IMR-90 (cell line): ENCODE measurements at regions not wholly inside any gene's neighbourhood (a gene's known extent, or its start where the extent isn't known, plus 50 kb on each side); places are given as distances from the start of the nearest gene placed in this dataset.

Experiments used
- ATAC-seq: fragments of 200-7000 bp; cut with Tn5 transposase; 2 replicates; pipeline ENCODE4 v1.9.1; 2020; ENCODE audit warnings: low read depth, mild to moderate bottlenecking, moderate library complexity
- BruUV-seq: library from RNA; stranded (reverse); fragments of 400-500 nt; replicated peaks from 2 replicates; lab custom pipeline; 2021; lab: Mats Ljungman, UMichigan
- CTCF ChIA-PET: fragments of 300-600 bp; formaldehyde crosslinking; extraction: SDS; loops from one replicate; lab custom pipeline; 2021; ENCODE audit warnings: antibody characterized with exemption; lab: Yijun Ruan, JAX
- POLR2A ChIA-PET: fragments of 300-600 bp; sonication (Branson Sonifier 250); formaldehyde crosslinking; loops from one replicate; lab custom pipeline; 2022; ENCODE audit warnings: antibody characterized with exemption; ENCODE audit not compliant: unreplicated experiment; lab: Charles Lee
- DNase-seq: peaks from one replicate; pipeline ENCODE4 v3.0.0; 2013
- H2AFZ ChIP-seq: replicated peaks from 2 replicates; pipeline ENCODE3; 2013; ENCODE audit warnings: low read length, mild to moderate bottlenecking; ENCODE audit not compliant: poor library complexity
- H2AK5ac ChIP-seq: 2 replicates; pipeline ENCODE4 v1.6.1; 2013; ENCODE audit warnings: low read depth, low read length, inconsistent platforms
- H2AK9ac ChIP-seq: replicated peaks from 2 replicates; pipeline ENCODE3; 2013; ENCODE audit warnings: mild to moderate bottlenecking, low read depth, low read length, moderate library complexity; ENCODE audit not compliant: poor library complexity
- H2BK120ac ChIP-seq: 2 replicates; pipeline ENCODE4 v1.6.1; 2013; ENCODE audit warnings: low read depth, low read length, inconsistent platforms
- H2BK15ac ChIP-seq: 3 replicates; pipeline ENCODE4 v1.6.1; 2013; ENCODE audit warnings: low read depth, low read length, inconsistent platforms
- H2BK20ac ChIP-seq: 2 replicates; pipeline ENCODE4 v1.6.1; 2013; ENCODE audit warnings: low read depth, mild to moderate bottlenecking, inconsistent platforms, low read length, moderate library complexity
- H2BK5ac ChIP-seq: 2 replicates; pipeline ENCODE4 v1.6.1; 2013; ENCODE audit warnings: mild to moderate bottlenecking, low read depth, low read length, inconsistent platforms; ENCODE audit not compliant: poor library complexity, severe bottlenecking
- H3K14ac ChIP-seq: replicated peaks from 2 replicates; pipeline ENCODE4 v1.6.1; 2013; ENCODE audit warnings: low read depth, low read length, inconsistent platforms
- H3K18ac ChIP-seq: 2 replicates; pipeline ENCODE4 v1.6.1; 2013; ENCODE audit warnings: low read depth, low read length, control low read depth
- H3K23ac ChIP-seq: 2 replicates; pipeline ENCODE4 v1.6.1; 2013; ENCODE audit warnings: low read depth, low read length, inconsistent platforms
- H3K27ac ChIP-seq: 2 replicates; pipeline ENCODE4 v1.5.1; 2013; ENCODE audit warnings: mild to moderate bottlenecking, control low read depth, low read length; ENCODE audit not compliant: insufficient read depth
- H3K27me3 ChIP-seq: 2 replicates; pipeline ENCODE4 v1.6.1; 2013; ENCODE audit warnings: low read length; ENCODE audit not compliant: control insufficient read depth, insufficient read depth
- H3K36me3 ChIP-seq: 2 replicates; pipeline ENCODE4 v1.6.1; 2013; ENCODE audit warnings: low read length, mixed read lengths; ENCODE audit not compliant: control insufficient read depth, insufficient read depth
- H3K4ac ChIP-seq: 2 replicates; pipeline ENCODE4 v1.6.1; 2013; ENCODE audit warnings: low read depth, low read length, inconsistent platforms
- H3K4me1 ChIP-seq: 2 replicates; pipeline ENCODE4 v1.6.1; 2013; ENCODE audit warnings: low read length, mixed read lengths; ENCODE audit not compliant: control insufficient read depth, insufficient read depth
- H3K4me2 ChIP-seq: 2 replicates; pipeline ENCODE4 v1.6.1; 2013; ENCODE audit warnings: low read depth, mild to moderate bottlenecking, control low read depth, low read length, moderate library complexity
- H3K4me3 ChIP-seq: 2 replicates; pipeline ENCODE4 v1.5.1; 2013; ENCODE audit warnings: low read depth, mild to moderate bottlenecking, control low read depth, low read length, moderate library complexity; ENCODE audit not compliant: insufficient read depth
- H3K56ac ChIP-seq: 2 replicates; pipeline ENCODE4 v1.6.1; 2013; ENCODE audit warnings: low read length, inconsistent platforms; ENCODE audit not compliant: insufficient read depth; ENCODE audit errors: extremely low read depth
- H3K79me1 ChIP-seq, 2 experiments: 2 replicates each; pipeline ENCODE4 v1.6.1; 2013; ENCODE audit warnings: low read length in 2 of 2, inconsistent platforms in 1 of 2, low read depth in 1 of 2
- H3K9ac ChIP-seq: 2 replicates; pipeline ENCODE4 v1.6.1; 2013; ENCODE audit warnings: low read depth, low read length, control low read depth
- H3K9me1 ChIP-seq: 2 replicates; pipeline ENCODE4 v1.6.1; 2013; ENCODE audit warnings: low read length, inconsistent platforms; ENCODE audit not compliant: insufficient read depth
- H3K9me3 ChIP-seq: 2 replicates; pipeline ENCODE4 v1.6.1; 2013; ENCODE audit warnings: low read length; ENCODE audit not compliant: control insufficient read depth, insufficient read depth
- H4K20me1 ChIP-seq: 2 replicates; pipeline ENCODE4 v1.6.1; 2013; ENCODE audit warnings: low read length, inconsistent platforms; ENCODE audit not compliant: insufficient read depth
- H4K5ac ChIP-seq: 2 replicates; pipeline ENCODE4 v1.6.1; 2013; ENCODE audit warnings: mild to moderate bottlenecking, low read depth, low read length, control low read depth
- H4K8ac ChIP-seq, 2 experiments: 2 replicates each; pipeline ENCODE4 v1.6.1; 2013; ENCODE audit warnings: low read depth in 2 of 2, low read length in 2 of 2, control low read depth in 1 of 2, inconsistent platforms in 1 of 2
- H4K91ac ChIP-seq: 2 replicates; pipeline ENCODE4 v1.6.1; 2013; ENCODE audit warnings: low read depth, low read length, inconsistent platforms; ENCODE audit not compliant: insufficient read depth
- BHLHE40 ChIP-seq: fragments of 150-350 bp; IDR thresholded peaks from 2 replicates; pipeline ENCODE4 v1.6.1; 2016; ENCODE audit warnings: mild to moderate bottlenecking, low read depth, low read length
- CEBPB ChIP-seq: IDR thresholded peaks from 2 replicates; pipeline ENCODE4 v1.6.1; 2012; ENCODE audit warnings: low read depth, low read length, improper control_type of control experiment
- CHD1 ChIP-seq: IDR thresholded peaks from 2 replicates; pipeline ENCODE4 v1.6.1; 2012; ENCODE audit warnings: low read depth, low read length, improper control_type of control experiment
- CTCF ChIP-seq: conservative IDR thresholded peaks from 2 replicates; pipeline ENCODE4 v1.5.1; 2012; ENCODE audit warnings: mild to moderate bottlenecking, low read depth, low read length, improper control_type of control experiment
- FOS ChIP-seq: fragments of 150-350 bp; IDR thresholded peaks from 2 replicates; pipeline ENCODE4 v1.6.1; 2016; ENCODE audit warnings: low read depth, low read length
- MAFK ChIP-seq: IDR thresholded peaks from 2 replicates; pipeline ENCODE4 v1.6.1; 2012; ENCODE audit warnings: low read depth, low read length, improper control_type of control experiment
- MAZ ChIP-seq: IDR thresholded peaks from 2 replicates; pipeline ENCODE4 v1.6.1; 2012; ENCODE audit warnings: low read depth, mild to moderate bottlenecking, low read length, improper control_type of control experiment, moderate library complexity, borderline replicate concordance
- MXI1 ChIP-seq: IDR thresholded peaks from 2 replicates; pipeline ENCODE4 v1.6.1; 2012; ENCODE audit warnings: low read depth, mild to moderate bottlenecking, low read length, moderate library complexity, borderline replicate concordance
- NFE2L2 ChIP-seq: fragments of 150-350 bp; IDR thresholded peaks from 2 replicates; pipeline ENCODE4 v1.6.1; 2016; ENCODE audit warnings: low read depth, mild to moderate bottlenecking, low read length
- POLR2A ChIP-seq: IDR thresholded peaks from 2 replicates; pipeline ENCODE4 v1.6.1; 2012; ENCODE audit warnings: mild to moderate bottlenecking, low read depth, low read length
- RAD21 ChIP-seq: IDR thresholded peaks from 2 replicates; pipeline ENCODE4 v1.6.1; 2012; ENCODE audit warnings: low read length, improper control_type of control experiment
- RCOR1 ChIP-seq: IDR thresholded peaks from 2 replicates; pipeline ENCODE4 v1.6.1; 2012; ENCODE audit warnings: mild to moderate bottlenecking, low read length, improper control_type of control experiment; ENCODE audit not compliant: insufficient replicate concordance
- RFX5 ChIP-seq: IDR thresholded peaks from 2 replicates; pipeline ENCODE4 v1.8.0; 2012; ENCODE audit warnings: low read depth, mild to moderate bottlenecking, low read length, moderate library complexity
- SMC3 ChIP-seq: fragments of 150-350 bp; IDR thresholded peaks from 2 replicates; pipeline ENCODE4 v1.6.1; 2016; ENCODE audit warnings: low read depth, mild to moderate bottlenecking, antibody characterized with exemption, low read length, moderate library complexity
- WGBS, 2 experiments: methylation state at CpG; one replicate each; pipeline versions ENCODE4 v1.1.5 to v1.1.7; 2013; ENCODE audit warnings: missing lambda C conversion rate in 2 of 2; ENCODE audit not compliant: insufficient read length in 1 of 2; ENCODE audit errors: extremely low coverage in 2 of 2; 5-methylcytosine and 5-hydroxymethylcytosine counted together
- dilution Hi-C: fragments of 300-500 bp; cut with HindIII; formaldehyde crosslinking; loops from one replicate; pipeline ENCODE4 v1.14.3; 2018; ENCODE audit warnings: low sequenced_read_pairs; ENCODE audit not compliant: unreplicated experiment
- in situ Hi-C: fragments of 300-500 bp; cut with MboI; formaldehyde crosslinking; loops from 3 replicates; pipeline ENCODE4 v1.14.3; 2019; ENCODE audit warnings: low sequenced_read_pairs, inconsistent platforms, mixed read lengths
- intact Hi-C: fragments of 100-400 bp; cut with micrococcal nuclease; formaldehyde crosslinking; loops from 2 replicates; pipeline ENCODE4 v1.10.0; 2022
- TF ChIP-seq, protein P1 (sequence below): fragments of 150-350 bp; IDR thresholded peaks from 2 replicates; pipeline ENCODE4 v1.6.1; 2017; ENCODE audit warnings: mild to moderate bottlenecking, antibody characterized with exemption, low read length, low read depth
- TF ChIP-seq, protein P2 (sequence below): fragments of 150-350 bp; IDR thresholded peaks from 2 replicates; pipeline ENCODE4 v1.6.1; 2016; ENCODE audit warnings: low read depth, mild to moderate bottlenecking, low read length, moderate library complexity, borderline replicate concordance

- H2AFZ ChIP-seq: no peak overlapping the region
- POLR2A ChIA-PET: no interaction called here
- WGBS, 2 experiments: no CpG with 5 or more reads among the region's 7 CpGs
- no peak overlapping the region for H2BK120ac ChIP-seq
- in situ Hi-C loops: no loop called here
- TF ChIP-seq RCOR1: no peak
- no peak for TF ChIP-seq CHD1
- TF ChIP-seq RFX5: no peak
- TF ChIP-seq BHLHE40: no peak
- TF ChIP-seq, protein P1, sequence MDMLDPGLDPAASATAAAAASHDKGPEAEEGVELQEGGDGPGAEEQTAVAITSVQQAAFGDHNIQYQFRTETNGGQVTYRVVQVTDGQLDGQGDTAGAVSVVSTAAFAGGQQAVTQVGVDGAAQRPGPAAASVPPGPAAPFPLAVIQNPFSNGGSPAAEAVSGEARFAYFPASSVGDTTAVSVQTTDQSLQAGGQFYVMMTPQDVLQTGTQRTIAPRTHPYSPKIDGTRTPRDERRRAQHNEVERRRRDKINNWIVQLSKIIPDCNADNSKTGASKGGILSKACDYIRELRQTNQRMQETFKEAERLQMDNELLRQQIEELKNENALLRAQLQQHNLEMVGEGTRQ: no peak
- TF ChIP-seq CTCF: no peak
- no peak for TF ChIP-seq SMC3
- no peak for TF ChIP-seq RAD21
- TF ChIP-seq, protein P2, sequence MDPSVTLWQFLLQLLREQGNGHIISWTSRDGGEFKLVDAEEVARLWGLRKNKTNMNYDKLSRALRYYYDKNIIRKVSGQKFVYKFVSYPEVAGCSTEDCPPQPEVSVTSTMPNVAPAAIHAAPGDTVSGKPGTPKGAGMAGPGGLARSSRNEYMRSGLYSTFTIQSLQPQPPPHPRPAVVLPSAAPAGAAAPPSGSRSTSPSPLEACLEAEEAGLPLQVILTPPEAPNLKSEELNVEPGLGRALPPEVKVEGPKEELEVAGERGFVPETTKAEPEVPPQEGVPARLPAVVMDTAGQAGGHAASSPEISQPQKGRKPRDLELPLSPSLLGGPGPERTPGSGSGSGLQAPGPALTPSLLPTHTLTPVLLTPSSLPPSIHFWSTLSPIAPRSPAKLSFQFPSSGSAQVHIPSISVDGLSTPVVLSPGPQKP: no peak
- no peak for TF ChIP-seq NFE2L2
- TF ChIP-seq MAZ: no peak
- TF ChIP-seq MAFK: no peak
- no peak for TF ChIP-seq MXI1
- no peak for TF ChIP-seq POLR2A
- TF ChIP-seq FOS: no peak
- no peak for TF ChIP-seq CEBPB
- dilution Hi-C loops: no loop called here
- no peak overlapping the region for H3K14ac ChIP-seq
- no peaks in the 10 kb centered on the region; the same call in 1 of the 2 replicates for H3K9me1 ChIP-seq
- no peak overlapping the region for H4K8ac ChIP-seq
- DNase-seq: peak; percentile 7
- no peak overlapping the region for H3K18ac ChIP-seq
- no peaks in the 10 kb centered on the region for H3K79me1 ChIP-seq
- no peaks in the 10 kb centered on the region for H3K4me1 ChIP-seq
- H2AK5ac ChIP-seq: no peak overlapping the region
- no peak overlapping the region for H2BK5ac ChIP-seq
- no peaks in the 10 kb centered on the region for H3K27me3 ChIP-seq
- no peak overlapping the region for H2BK15ac ChIP-seq
- no peak overlapping the region for H3K27ac ChIP-seq
- H2BK20ac ChIP-seq: no peak overlapping the region
- no peaks in the 10 kb centered on the region for H4K20me1 ChIP-seq
- no peak overlapping the region for H3K4me2 ChIP-seq
- no peak overlapping the region for H3K9ac ChIP-seq
- CTCF ChIA-PET: no interaction called here
- H3K4me3 ChIP-seq: no peak overlapping the region
- H2AK9ac ChIP-seq: no peak overlapping the region
- BruUV-seq: no TSS peak
- H3K4ac ChIP-seq: no peak overlapping the region
- H4K91ac ChIP-seq: no peak overlapping the region
- H4K5ac ChIP-seq: no peak overlapping the region
- no peak overlapping the region for H3K56ac ChIP-seq
- H3K9me3 ChIP-seq: no peaks in the 10 kb centered on the region
- intact Hi-C loops: no loop called here
- no peaks in the 10 kb centered on the region for H3K36me3 ChIP-seq
- no peak overlapping the region for H3K23ac ChIP-seq
- ATAC-seq: no peak
Observed at GRCh38 chr6:135796643-135797305, 54.7 kb upstream of the PDE7B start.
